NB4 (cell line): ENCODE measurements at regions not wholly inside any gene's neighbourhood (a gene's known extent, or its start where the extent isn't known, plus 50 kb on each side); places are given as distances from the start of the nearest gene placed in this dataset.

Experiments
- MYC ChIP-seq: IDR thresholded peaks from 2 replicates; pipeline ENCODE4 v1.6.1; 2011; ENCODE audit warnings: low read depth, low read length
- POLR2A ChIP-seq: IDR thresholded peaks from 2 replicates; pipeline ENCODE4 v1.6.1; 2011; ENCODE audit warnings: mild to moderate bottlenecking; ENCODE audit not compliant: insufficient read length; ENCODE audit errors: extremely low read depth
- TF ChIP-seq, protein P1 (sequence below): IDR thresholded peaks from one replicate; pipeline ENCODE4 v1.5.1; 2012; ENCODE audit warnings: low read depth, low read length

- TF ChIP-seq, protein P1, sequence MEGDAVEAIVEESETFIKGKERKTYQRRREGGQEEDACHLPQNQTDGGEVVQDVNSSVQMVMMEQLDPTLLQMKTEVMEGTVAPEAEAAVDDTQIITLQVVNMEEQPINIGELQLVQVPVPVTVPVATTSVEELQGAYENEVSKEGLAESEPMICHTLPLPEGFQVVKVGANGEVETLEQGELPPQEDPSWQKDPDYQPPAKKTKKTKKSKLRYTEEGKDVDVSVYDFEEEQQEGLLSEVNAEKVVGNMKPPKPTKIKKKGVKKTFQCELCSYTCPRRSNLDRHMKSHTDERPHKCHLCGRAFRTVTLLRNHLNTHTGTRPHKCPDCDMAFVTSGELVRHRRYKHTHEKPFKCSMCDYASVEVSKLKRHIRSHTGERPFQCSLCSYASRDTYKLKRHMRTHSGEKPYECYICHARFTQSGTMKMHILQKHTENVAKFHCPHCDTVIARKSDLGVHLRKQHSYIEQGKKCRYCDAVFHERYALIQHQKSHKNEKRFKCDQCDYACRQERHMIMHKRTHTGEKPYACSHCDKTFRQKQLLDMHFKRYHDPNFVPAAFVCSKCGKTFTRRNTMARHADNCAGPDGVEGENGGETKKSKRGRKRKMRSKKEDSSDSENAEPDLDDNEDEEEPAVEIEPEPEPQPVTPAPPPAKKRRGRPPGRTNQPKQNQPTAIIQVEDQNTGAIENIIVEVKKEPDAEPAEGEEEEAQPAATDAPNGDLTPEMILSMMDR: no peak
- TF ChIP-seq POLR2A: no peak
- no peak for TF ChIP-seq MYC
Measured at GRCh38 chr6:71199736-71200135, 88.9 kb upstream of the OGFRL1 start.
